ENCODE measurements at regions not wholly inside any gene's neighbourhood (a gene's known extent, or its start where the extent isn't known, plus 50 kb on each side); places are given as distances from the start of the nearest gene placed in this dataset.

- H3K36me3 ChIP-seq (ENCODE audit: insufficient read depth): no peaks in the 10 kb centered on the region
- no peak overlapping the region for H3K4me2 ChIP-seq
- H4K20me1 ChIP-seq (ENCODE audit: insufficient read depth): no peaks in the 10 kb centered on the region
- no peaks in the 10 kb centered on the region for H3K79me2 ChIP-seq (ENCODE audit: insufficient read depth, low read depth)
- no peak overlapping the region for H3K4me3 ChIP-seq (IDR thresholded peaks at IDR 0.05; ENCODE audit: insufficient read depth, low read depth, low read length)
- no peaks in the 10 kb centered on the region for H3K4me1 ChIP-seq (ENCODE audit: low read depth, poor library complexity, severe bottlenecking)
- no peak overlapping the region for H3K27ac ChIP-seq
- H3K27me3 ChIP-seq (ENCODE audit: insufficient read depth, low read depth): no peaks in the 10 kb centered on the region
- H3K9ac ChIP-seq: no peak overlapping the region
- H2AFZ ChIP-seq (ENCODE audit: low read depth): no peak overlapping the region
- no peak for TF ChIP-seq CTCF (conservative IDR thresholded peaks at IDR 0.05; ENCODE audit: low read depth, low read length)
Measured at GRCh38 chr14:29444805-29445204, 482.8 kb downstream of the PRKD1 start.

- no peak for TF ChIP-seq CTCF (conservative IDR thresholded peaks at IDR 0.05; ENCODE audit: low read depth, low read length)
- Histone ChIP-seq H3K4me3 (IDR thresholded peaks at IDR 0.05; ENCODE audit: insufficient read depth, low read depth, low read length) (no peak overlapping the region), H2AFZ (ENCODE audit: low read depth) (no peak overlapping the region), H3K79me2 (ENCODE audit: insufficient read depth, low read depth) (no peaks in the 10 kb centered on the region), H3K36me3 (ENCODE audit: insufficient read depth) (no peaks in the 10 kb centered on the region), H3K4me1 (ENCODE audit: low read depth, poor library complexity, severe bottlenecking) (no peaks in the 10 kb centered on the region), H3K27me3 (ENCODE audit: insufficient read depth, low read depth) (no peaks in the 10 kb centered on the region), H3K4me2 (no peak overlapping the region), H3K9ac (no peak overlapping the region), H3K27ac (no peak overlapping the region), H4K20me1 (ENCODE audit: insufficient read depth) (no peaks in the 10 kb centered on the region)
Measured at GRCh38 chr14:29446971-29447370, 480.7 kb downstream of the PRKD1 start.

- Histone ChIP-seq H2AFZ (ENCODE audit: low read depth) (no peak overlapping the region), H3K36me3 (ENCODE audit: insufficient read depth) (no peaks in the 10 kb centered on the region), H3K4me1 (ENCODE audit: low read depth, poor library complexity, severe bottlenecking) (no peaks in the 10 kb centered on the region), H4K20me1 (ENCODE audit: insufficient read depth) (no peaks in the 10 kb centered on the region), H3K79me2 (ENCODE audit: insufficient read depth, low read depth) (no peaks in the 10 kb centered on the region), H3K27ac (no peak overlapping the region), H3K4me3 (IDR thresholded peaks at IDR 0.05; ENCODE audit: insufficient read depth, low read depth, low read length) (no peak overlapping the region), H3K9ac (no peak overlapping the region), H3K4me2 (no peak overlapping the region), H3K27me3 (ENCODE audit: insufficient read depth, low read depth) (no peaks in the 10 kb centered on the region)
- TF ChIP-seq CTCF (conservative IDR thresholded peaks at IDR 0.05; ENCODE audit: low read depth, low read length): no peak
Measured at GRCh38 chr14:29451941-29452340, 475.7 kb downstream of the PRKD1 start.

- Histone ChIP-seq H3K36me3 (ENCODE audit: insufficient read depth) (no peaks in the 10 kb centered on the region), H4K20me1 (ENCODE audit: insufficient read depth) (no peaks in the 10 kb centered on the region)
Measured at GRCh38 chr14:29453045-29453444, 474.6 kb downstream of the PRKD1 start.

More at GRCh38 chr14:29453045-29453444, 474.6 kb downstream of the PRKD1 start:
- H3K4me1 ChIP-seq (ENCODE audit: low read depth, poor library complexity, severe bottlenecking): no peaks in the 10 kb centered on the region
- no peak overlapping the region for H3K9ac ChIP-seq
- H3K79me2 ChIP-seq (ENCODE audit: insufficient read depth, low read depth): no peaks in the 10 kb centered on the region
- no peak overlapping the region for H2AFZ ChIP-seq (ENCODE audit: low read depth)
- H3K4me3 ChIP-seq (IDR thresholded peaks at IDR 0.05; ENCODE audit: insufficient read depth, low read depth, low read length): no peak overlapping the region
- TF ChIP-seq CTCF (conservative IDR thresholded peaks at IDR 0.05; ENCODE audit: low read depth, low read length): no peak
- no peaks in the 10 kb centered on the region for H3K27me3 ChIP-seq (ENCODE audit: insufficient read depth, low read depth)
- no peak overlapping the region for H3K27ac ChIP-seq
- no peak overlapping the region for H3K4me2 ChIP-seq

All from KMS-11 (cell line).